Sigmoid colon (tissue), 6 donors: ENCODE measurements at regions not wholly inside any gene's neighbourhood (a gene's known extent, or its start where the extent isn't known, plus 50 kb on each side); places are given as distances from the start of the nearest gene placed in this dataset.

Source experiments
- DNase-seq: peaks from one replicate; pipeline ENCODE4 v3.0.0-alpha.2; 2019
- H3K27ac ChIP-seq, 4 donors: fragments of 200-600 bp; sonication (generic); one replicate each; pipeline ENCODE4 v1.5.1; 2016 to 2019; ENCODE audit warnings: mild to moderate bottlenecking in 1 of 4
- H3K27me3 ChIP-seq, 3 donors: fragments of 200-600 bp; sonication (generic); one replicate each; pipeline ENCODE4 v1.5.1; 2019; ENCODE audit warnings: mild to moderate bottlenecking in 1 of 3
- H3K36me3 ChIP-seq, 4 donors: fragments of 200-600 bp; sonication (generic); one replicate each; pipeline ENCODE4 v1.5.1; 2016 to 2019
- H3K4me1 ChIP-seq, 4 donors: fragments of 200-600 bp; sonication (generic); one replicate each; pipeline ENCODE4 v1.5.1; 2017 to 2019
- H3K4me3 ChIP-seq, 4 donors: fragments of 200-600 bp; sonication (generic); one replicate each; pipeline ENCODE4 v1.5.1; 2017 to 2019; ENCODE audit warnings: mild to moderate bottlenecking in 2 of 4, moderate library complexity in 1 of 4
- H3K9me3 ChIP-seq, 4 donors: fragments of 200-600 bp in 3 of 4; sonication (generic) in 3 of 4; one replicate each; pipeline versions ENCODE4 v1.5.1 to v1.6.1; 2013 to 2019
- CTCF ChIP-seq, 4 experiments: fragments of 450-650 bp in 3 of 4; fragments of 200-600 bp in 1 of 4; IDR thresholded peaks; one replicate each; pipeline ENCODE4 v1.5.1; 2016 to 2019; ENCODE audit warnings: antibody characterized with exemption in 4 of 4, mild to moderate bottlenecking in 3 of 4, moderate library complexity in 2 of 4
- EP300 ChIP-seq, 4 donors: sonication (generic); formaldehyde crosslinking; IDR thresholded peaks; one replicate each; pipeline ENCODE4 v1.6.1; 2017; ENCODE audit warnings: antibody characterized with exemption in 4 of 4
- POLR2A ChIP-seq, 2 donors: fragments of 450-650 bp; IDR thresholded peaks; one replicate each; pipeline ENCODE4 v1.6.1; 2016; ENCODE audit warnings: antibody characterized with exemption in 2 of 2, mild to moderate bottlenecking in 2 of 2, moderate library complexity in 2 of 2
- POLR2AphosphoS5 ChIP-seq, 4 donors: sonication (generic); formaldehyde crosslinking; IDR thresholded peaks; one replicate each; pipeline ENCODE4 v1.6.1; 2017; ENCODE audit warnings: antibody characterized with exemption in 4 of 4
- WGBS, 2 donors: extraction: QIAGEN DNeasy Blood & Tissue Kit; methylation state at CpG; one replicate each; pipeline ENCODE4 v1.1.7; 2013; 5-methylcytosine and 5-hydroxymethylcytosine counted together
- intact Hi-C: fragments of 100-400 bp; cut with DNase I; formaldehyde crosslinking; loops from one replicate; pipeline ENCODE4 v1.15.1; 2023
- donor health status: healthy with polysubstance abuse.
- donor health status: healthy.

GRCh38 chr3:28836199-28836598 is 444.7 kb upstream of the RBMS3 start:
- no peak overlapping the region for H3K4me3 ChIP-seq
- intact Hi-C loops: no loop called here
- no peak overlapping the region for H3K27ac ChIP-seq
- no peaks in the 10 kb centered on the region for H3K36me3 ChIP-seq
- no peaks in the 10 kb centered on the region for H3K27me3 ChIP-seq
- H3K9me3 ChIP-seq: peaks cover 0 to 5% (median 0%) of the 10 kb centered on the region in 4 donors
- WGBS, 2 donors: 64 to 77% methylated on average over 2 of the region's 2 CpGs
- TF ChIP-seq POLR2AphosphoS5 (IDR thresholded peaks at IDR 0.05) (no peak), CTCF (IDR thresholded peaks at IDR 0.05) (no peak), POLR2A (IDR thresholded peaks at IDR 0.05) (no peak), EP300 (IDR thresholded peaks at IDR 0.05) (no peak)
- H3K4me1 ChIP-seq: no peaks in the 10 kb centered on the region
- no peak for DNase-seq

- TF ChIP-seq POLR2AphosphoS5 (IDR thresholded peaks at IDR 0.05) (no peak), CTCF (IDR thresholded peaks at IDR 0.05) (no peak), EP300 (IDR thresholded peaks at IDR 0.05) (no peak), POLR2A (IDR thresholded peaks at IDR 0.05) (no peak)
- Histone ChIP-seq H3K36me3 (no peaks in the 10 kb centered on the region), H3K27ac (no peak overlapping the region), H3K9me3 (no peaks in the 10 kb centered on the region), H3K4me3 (no peak overlapping the region), H3K27me3 (no peaks in the 10 kb centered on the region), H3K4me1 (no peaks in the 10 kb centered on the region)
- intact Hi-C loops: no loop called here
- WGBS, 2 donors: 80 to 82% methylated on average over 1 of the region's 1 CpG
- no peak for DNase-seq
These were observed 439.9 kb upstream of the RBMS3 start for GRCh38 chr3:28840976-28841376.

- TF ChIP-seq CTCF (IDR thresholded peaks at IDR 0.05): no peak
- TF ChIP-seq POLR2AphosphoS5 (IDR thresholded peaks at IDR 0.05): no peak
- no peak for TF ChIP-seq EP300 (IDR thresholded peaks at IDR 0.05)
- TF ChIP-seq POLR2A (IDR thresholded peaks at IDR 0.05): no peak
- Histone ChIP-seq H3K27me3 (no peaks in the 10 kb centered on the region), H3K4me1 (no peaks in the 10 kb centered on the region), H3K36me3 (no peaks in the 10 kb centered on the region), H3K9me3 (no peaks in the 10 kb centered on the region), H3K27ac (no peak overlapping the region), H3K4me3 (no peak overlapping the region)
- no peak for DNase-seq
- intact Hi-C loops: no loop called here
- 44 to 71% methylated on average over 2 of the region's 2 CpGs for WGBS, 2 donors
These were observed 439.4 kb upstream of the RBMS3 start for GRCh38 chr3:28841441-28841840.

- TF ChIP-seq POLR2AphosphoS5 (IDR thresholded peaks at IDR 0.05) (no peak), EP300 (IDR thresholded peaks at IDR 0.05) (no peak), POLR2A (IDR thresholded peaks at IDR 0.05) (no peak), CTCF (IDR thresholded peaks at IDR 0.05) (no peak)
- Histone ChIP-seq H3K9me3 (no peaks in the 10 kb centered on the region), H3K4me3 (no peak overlapping the region), H3K27ac (no peak overlapping the region), H3K27me3 (no peaks in the 10 kb centered on the region), H3K36me3 (no peaks in the 10 kb centered on the region), H3K4me1 (no peaks in the 10 kb centered on the region)
- 91 to 92% methylated on average over 12 of the region's 12 CpGs for WGBS, 2 donors
- DNase-seq: no peak
- intact Hi-C loops: no loop called here
These were observed 436.4 kb upstream of the RBMS3 start for GRCh38 chr3:28844298-28845005.

DNA sequence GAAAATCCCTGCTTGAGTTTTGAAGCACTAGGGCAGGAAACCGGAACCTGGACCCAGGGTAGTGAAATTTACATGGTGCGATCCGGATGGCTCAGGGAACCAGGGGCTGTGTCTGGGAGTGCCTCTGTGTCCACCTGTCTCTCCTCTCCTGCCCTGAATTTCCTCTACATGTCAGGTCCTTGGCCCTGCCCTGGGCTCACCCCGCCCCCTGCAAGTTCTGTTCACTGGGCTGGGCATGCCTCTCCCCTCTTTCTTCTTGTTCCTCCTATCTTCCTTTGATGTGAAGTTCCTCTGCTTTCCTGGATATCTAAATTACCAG is 435.9 kb upstream of the RBMS3 start:
- no peaks in the 10 kb centered on the region for H3K9me3 ChIP-seq
- DNase-seq: no peak
- TF ChIP-seq POLR2A (IDR thresholded peaks at IDR 0.05): no peak
- TF ChIP-seq EP300 (IDR thresholded peaks at IDR 0.05): no peak
- TF ChIP-seq CTCF (IDR thresholded peaks at IDR 0.05): no peak
- TF ChIP-seq POLR2AphosphoS5 (IDR thresholded peaks at IDR 0.05): no peak
- intact Hi-C loops: no loop called here
- no peaks in the 10 kb centered on the region for H3K27me3 ChIP-seq
- no peaks in the 10 kb centered on the region for H3K36me3 ChIP-seq
- H3K4me3 ChIP-seq: no peak overlapping the region
- no peak overlapping the region for H3K27ac ChIP-seq
- WGBS, 2 donors: 83 to 93% methylated on average over 4 of the region's 4 CpGs
- H3K4me1 ChIP-seq: no peaks in the 10 kb centered on the region
